HG03558 (cell line): ENCODE measurements at regions not wholly inside any gene's neighbourhood (a gene's known extent, or its start where the extent isn't known, plus 50 kb on each side); places are given as distances from the start of the nearest gene placed in this dataset.
A peak's percentile ranks its signal among the peaks of the same experiment; 100 is the strongest.
"Not testable (repeated sequence)": the region's sequence is repeated elsewhere in the genome, so short reads cannot be mapped to it uniquely, and the experiment has no call there.

ENCODE experiments used
- ATAC-seq: cut with Tn5 transposase; IDR thresholded peaks from one replicate; pipeline ENCODE4 v1.9.1; 2021; ENCODE audit warnings: moderate number of reproducible peaks; ENCODE audit not compliant: unreplicated experiment; ENCODE audit errors: extremely low read depth

- not testable (repeated sequence) for ATAC-seq
These were observed 181.6 kb downstream of the ADRA2C start for GRCh38 chr4:3947761-3948160.

GRCh38 chr4:3948210-3948609 is 182.0 kb downstream of the ADRA2C start:
- not testable (repeated sequence) for ATAC-seq

- ATAC-seq: not testable (repeated sequence)
These were observed 183.7 kb downstream of the ADRA2C start for GRCh38 chr4:3949916-3950315.

GRCh38 chr4:3952443-3953139 is 186.4 kb downstream of the ADRA2C start:
- not testable (repeated sequence) for ATAC-seq

- ATAC-seq: not testable (repeated sequence)
These were observed 186.9 kb downstream of the ADRA2C start for GRCh38 chr4:3953140-3953489.

- not testable (repeated sequence) for ATAC-seq
These were observed 188.5 kb downstream of the ADRA2C start for GRCh38 chr4:3954540-3955320.

GRCh38 chr4:3955321-3956164 is 189.4 kb downstream of the ADRA2C start:
- ATAC-seq: peak; percentile 88

GRCh38 chr4:3956165-3956867 is 190.1 kb downstream of the ADRA2C start:
- not testable (repeated sequence) for ATAC-seq

- not testable (repeated sequence) for ATAC-seq
These were observed 195.0 kb downstream of the ADRA2C start for GRCh38 chr4:3961091-3961672.

GRCh38 chr4:3964572-3965278 is 198.5 kb downstream of the ADRA2C start:
- not testable (repeated sequence) for ATAC-seq

- ATAC-seq: not testable (repeated sequence)
These were observed 201.0 kb downstream of the ADRA2C start for GRCh38 chr4:3967204-3967603.

- not testable (repeated sequence) for ATAC-seq
These were observed 206.4 kb downstream of the ADRA2C start for GRCh38 chr4:3972626-3973025.

GRCh38 chr4:3973581-3974200 is 207.5 kb downstream of the ADRA2C start:
- ATAC-seq: not testable (repeated sequence)

GRCh38 chr4:3983518-3984125 is 217.4 kb downstream of the ADRA2C start:
- ATAC-seq: not testable (repeated sequence)

- ATAC-seq: not testable (repeated sequence)
These were observed 218.6 kb downstream of the ADRA2C start for GRCh38 chr4:3984796-3985195.

- not testable (repeated sequence) for ATAC-seq
These were observed 220.2 kb downstream of the ADRA2C start for GRCh38 chr4:3986412-3986811.

GRCh38 chr4:3997386-3997785 is 229.3 kb downstream of the OTOP1 start:
- ATAC-seq: not testable (repeated sequence)

- not testable (repeated sequence) for ATAC-seq
These were observed 222.7 kb downstream of the OTOP1 start for GRCh38 chr4:4004036-4004435.
